ENCODE measurements at regions not wholly inside any gene's neighbourhood (a gene's known extent, or its start where the extent isn't known, plus 50 kb on each side); places are given as distances from the start of the nearest gene placed in this dataset.

DNA sequence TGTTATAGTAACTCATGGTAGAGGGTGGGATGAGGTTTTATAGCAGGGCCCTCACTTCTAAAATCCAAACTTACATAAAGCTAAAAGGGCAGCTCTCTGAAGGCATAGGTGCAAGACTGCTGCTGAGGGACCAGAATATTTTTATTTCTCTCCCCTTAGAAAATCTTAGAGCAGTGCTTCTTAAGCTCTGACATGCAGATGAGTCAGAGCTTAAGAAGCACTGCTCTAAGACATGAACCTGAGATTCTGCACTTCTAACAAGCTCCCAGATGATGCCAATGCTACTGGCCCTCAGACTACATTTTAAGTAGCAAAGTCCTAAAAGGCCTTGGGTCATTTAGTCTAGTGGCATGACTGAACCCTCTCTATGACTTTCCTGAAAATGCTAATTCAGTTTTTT lies 97.6 kb upstream of the SPRY4 start:
- TF ChIP-seq, protein P1, sequence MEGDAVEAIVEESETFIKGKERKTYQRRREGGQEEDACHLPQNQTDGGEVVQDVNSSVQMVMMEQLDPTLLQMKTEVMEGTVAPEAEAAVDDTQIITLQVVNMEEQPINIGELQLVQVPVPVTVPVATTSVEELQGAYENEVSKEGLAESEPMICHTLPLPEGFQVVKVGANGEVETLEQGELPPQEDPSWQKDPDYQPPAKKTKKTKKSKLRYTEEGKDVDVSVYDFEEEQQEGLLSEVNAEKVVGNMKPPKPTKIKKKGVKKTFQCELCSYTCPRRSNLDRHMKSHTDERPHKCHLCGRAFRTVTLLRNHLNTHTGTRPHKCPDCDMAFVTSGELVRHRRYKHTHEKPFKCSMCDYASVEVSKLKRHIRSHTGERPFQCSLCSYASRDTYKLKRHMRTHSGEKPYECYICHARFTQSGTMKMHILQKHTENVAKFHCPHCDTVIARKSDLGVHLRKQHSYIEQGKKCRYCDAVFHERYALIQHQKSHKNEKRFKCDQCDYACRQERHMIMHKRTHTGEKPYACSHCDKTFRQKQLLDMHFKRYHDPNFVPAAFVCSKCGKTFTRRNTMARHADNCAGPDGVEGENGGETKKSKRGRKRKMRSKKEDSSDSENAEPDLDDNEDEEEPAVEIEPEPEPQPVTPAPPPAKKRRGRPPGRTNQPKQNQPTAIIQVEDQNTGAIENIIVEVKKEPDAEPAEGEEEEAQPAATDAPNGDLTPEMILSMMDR (conservative IDR thresholded peaks at IDR 0.05; ENCODE audit: low read length): no peak
- H3K4me3 ChIP-seq (ENCODE audit: low read length): no peak overlapping the region
- DNase-seq (ENCODE audit: low read depth): peak; percentile 62

DNA sequence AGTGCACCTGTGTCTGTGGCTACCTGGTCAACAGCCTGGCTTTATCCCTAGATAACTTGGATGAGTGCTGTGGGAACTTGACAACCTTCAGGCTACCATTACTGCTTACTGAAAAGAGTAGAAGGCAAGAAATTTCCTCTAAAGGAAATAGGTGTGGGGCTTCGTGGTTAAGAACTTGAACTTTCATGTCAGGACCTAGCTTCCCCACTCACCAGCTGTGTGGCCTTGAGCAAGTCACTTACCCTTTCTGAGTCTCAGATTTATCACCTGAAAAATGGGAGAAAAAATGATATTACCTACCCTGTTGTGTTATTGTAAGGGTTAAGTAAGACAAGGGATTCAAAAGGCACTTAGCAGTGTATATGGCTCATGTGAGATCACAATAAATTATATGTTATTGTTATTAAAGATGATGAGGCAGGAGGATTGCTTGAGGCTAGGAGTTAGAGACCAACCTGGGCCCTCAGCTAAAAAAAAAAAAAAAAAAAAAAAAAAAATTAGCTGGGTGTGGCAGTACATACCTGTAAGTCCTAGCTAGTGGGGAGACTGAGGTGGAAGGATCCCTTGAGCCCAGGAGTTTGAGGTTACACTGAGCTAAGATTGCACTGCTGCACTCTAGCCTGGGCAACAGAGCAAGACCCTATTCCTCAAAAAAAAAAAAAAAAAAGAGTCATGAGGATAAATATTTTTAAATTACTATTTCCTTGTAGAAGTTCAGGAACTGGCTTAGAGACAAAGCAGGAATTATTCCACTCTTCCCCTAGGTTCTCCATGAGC lies 97.0 kb upstream of the SPRY4 start:
- no peak for DNase-seq (ENCODE audit: low read depth)
- TF ChIP-seq, protein P1 (conservative IDR thresholded peaks at IDR 0.05; ENCODE audit: low read length): no peak
- H3K4me3 ChIP-seq (ENCODE audit: low read length): no peak overlapping the region

- DNase-seq (ENCODE audit: low read depth): no peak
- TF ChIP-seq, protein P1 (conservative IDR thresholded peaks at IDR 0.05; ENCODE audit: low read length): no peak
- H3K4me3 ChIP-seq (ENCODE audit: low read length): no peak overlapping the region
Measured at GRCh38 chr5:142421228-142421617, 96.4 kb upstream of the SPRY4 start.

DNA sequence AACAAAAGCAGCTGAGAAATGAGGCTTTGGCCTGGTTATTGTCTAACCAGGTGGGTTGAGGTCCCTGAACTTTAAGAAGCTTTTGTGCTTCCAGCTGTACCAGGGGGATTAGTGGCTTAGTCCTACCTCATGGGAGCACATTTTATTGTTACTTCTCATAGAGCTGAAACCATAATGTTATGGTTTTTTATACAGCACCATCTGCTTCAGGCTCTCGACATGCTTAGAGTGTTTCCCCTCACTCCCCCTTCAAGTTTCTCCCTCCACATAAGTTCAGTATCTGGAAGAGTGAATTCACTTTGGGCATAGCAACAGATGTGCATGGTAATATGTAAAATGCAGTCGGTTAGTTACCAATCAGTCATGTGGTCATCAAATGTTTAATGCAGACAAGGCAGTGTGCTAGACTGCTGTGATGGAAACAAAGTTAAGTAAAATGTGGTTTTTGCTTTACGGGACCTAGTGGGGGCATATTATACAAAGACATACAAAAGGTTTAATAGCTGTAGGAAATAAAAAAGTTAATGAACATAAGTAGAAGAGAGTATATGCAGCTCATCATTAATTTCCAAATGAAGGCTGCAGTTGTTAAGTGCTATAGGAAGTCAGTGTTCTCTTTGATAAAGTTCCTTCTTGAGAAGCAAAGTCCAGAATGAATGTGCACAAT lies 95.9 kb upstream of the SPRY4 start:
- H3K4me3 ChIP-seq (ENCODE audit: low read length): no peak overlapping the region
- TF ChIP-seq, protein P1 (conservative IDR thresholded peaks at IDR 0.05; ENCODE audit: low read length): no peak
- no peak for DNase-seq (ENCODE audit: low read depth)

DNA sequence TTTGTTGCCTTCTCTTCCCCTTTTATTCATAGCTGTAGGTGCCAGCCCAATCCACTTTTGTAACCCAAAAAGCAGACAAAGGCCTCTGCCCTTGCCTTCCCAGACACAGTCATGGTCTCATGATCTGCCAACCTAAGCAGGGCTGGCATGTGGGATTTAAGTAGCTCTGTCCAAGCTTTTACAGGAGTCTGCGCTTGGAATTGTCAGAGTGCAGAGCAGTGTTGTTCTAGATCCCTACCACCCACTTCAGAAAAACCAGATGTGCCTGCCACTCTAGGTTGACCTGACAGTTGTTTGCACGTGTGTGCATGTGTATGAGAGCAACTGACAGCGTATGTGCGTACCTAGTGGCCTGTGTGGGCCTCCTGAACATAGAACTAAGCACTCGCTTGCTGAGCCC lies 87.8 kb upstream of the SPRY4 start:
- H3K4me3 ChIP-seq (ENCODE audit: low read length): no peak overlapping the region
- TF ChIP-seq, protein P1 (conservative IDR thresholded peaks at IDR 0.05; ENCODE audit: low read length): no peak
- DNase-seq (ENCODE audit: low read depth): no peak

- H3K4me3 ChIP-seq (ENCODE audit: low read length): no peak overlapping the region
- TF ChIP-seq, protein P1 (conservative IDR thresholded peaks at IDR 0.05; ENCODE audit: low read length): no peak
- DNase-seq (ENCODE audit: low read depth): no peak
Measured at GRCh38 chr5:142411656-142412425, 87.0 kb upstream of the SPRY4 start.

All from AG10803 (cell line).